PC-9 (cell line): ENCODE measurements at regions not wholly inside any gene's neighbourhood (a gene's known extent, or its start where the extent isn't known, plus 50 kb on each side); places are given as distances from the start of the nearest gene placed in this dataset.

Experiments
- CTCF ChIP-seq: fragments of 200-600 bp; sonication (generic); conservative IDR thresholded peaks from 2 replicates; pipeline ENCODE4 v1.6.1; 2017; ENCODE audit warnings: mixed run types, antibody characterized with exemption, mild to moderate bottlenecking, moderate library complexity
- EZH2 ChIP-seq: fragments of 200-600 bp; sonication (generic); IDR thresholded peaks from 2 replicates; pipeline ENCODE4 v1.8.0; 2017; ENCODE audit warnings: antibody characterized with exemption, low read depth

- no peak for TF ChIP-seq CTCF
- TF ChIP-seq EZH2, result no peak
Measured at GRCh38 chr1:221408117-221408803, 333.6 kb downstream of the DUSP10 start.
